ENCODE measurements at regions not wholly inside any gene's neighbourhood (a gene's known extent, or its start where the extent isn't known, plus 50 kb on each side); places are given as distances from the start of the nearest gene placed in this dataset.
A peak's percentile ranks its signal among the peaks of the same experiment; 100 is the strongest.

DNA sequence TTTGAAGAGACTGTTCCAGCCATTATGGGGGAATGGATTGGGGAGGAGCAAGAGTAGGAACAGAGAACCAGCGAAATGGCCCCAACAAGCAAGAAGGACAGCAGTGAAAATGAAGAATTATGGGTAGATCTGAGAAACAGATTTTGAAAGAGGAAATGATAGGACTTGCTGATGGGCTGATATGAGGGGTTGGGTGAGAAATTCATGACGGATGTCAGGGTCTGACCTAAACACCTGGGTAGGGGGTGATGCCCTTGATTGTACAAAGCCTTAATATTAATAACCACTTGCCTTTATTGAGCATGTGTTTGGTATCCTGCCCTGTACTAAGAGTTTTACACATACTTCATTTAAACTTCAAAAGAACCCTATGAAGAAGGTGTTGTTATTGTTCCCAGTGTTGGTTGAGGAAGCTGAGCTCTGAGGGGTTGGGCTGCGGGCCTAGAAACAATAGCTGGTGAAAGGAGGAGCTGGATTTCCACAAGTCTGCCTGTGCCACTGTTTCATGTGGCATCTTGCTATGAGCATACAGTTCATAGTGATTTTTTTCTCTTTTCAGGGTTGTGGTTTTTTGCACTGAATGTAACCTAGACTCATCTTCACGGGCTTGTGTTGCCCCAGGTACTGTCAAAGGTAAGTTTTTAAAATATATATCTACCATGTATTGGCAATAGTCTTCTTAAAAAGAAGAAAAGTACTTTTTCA, 61.1 kb upstream of the TNRC6B start:
- ATAC-seq (ENCODE audit: low read depth), result no peak
- ChIA-PET POLR2A (no interaction called here), CTCF (no interaction called here)
- DNase-seq, result no peak
- peaks cover 42% of the 10 kb centered on the region for H3K36me3 Mint-ChIP-seq (ENCODE audit: low read depth)
- intact Hi-C loops (cut with micrococcal nuclease), result no loop called here
- no peaks in the 10 kb centered on the region for H3K27me3 Mint-ChIP-seq
- H3K4me3 Mint-ChIP-seq, result no peak overlapping the region
- peaks cover 57% of the 10 kb centered on the region for H3K4me1 Mint-ChIP-seq
- peak overlapping the region; percentile 25 for H3K27ac Mint-ChIP-seq
- H3K9me3 Mint-ChIP-seq, result no peaks in the 10 kb centered on the region
- TF ChIP-seq, protein P1, sequence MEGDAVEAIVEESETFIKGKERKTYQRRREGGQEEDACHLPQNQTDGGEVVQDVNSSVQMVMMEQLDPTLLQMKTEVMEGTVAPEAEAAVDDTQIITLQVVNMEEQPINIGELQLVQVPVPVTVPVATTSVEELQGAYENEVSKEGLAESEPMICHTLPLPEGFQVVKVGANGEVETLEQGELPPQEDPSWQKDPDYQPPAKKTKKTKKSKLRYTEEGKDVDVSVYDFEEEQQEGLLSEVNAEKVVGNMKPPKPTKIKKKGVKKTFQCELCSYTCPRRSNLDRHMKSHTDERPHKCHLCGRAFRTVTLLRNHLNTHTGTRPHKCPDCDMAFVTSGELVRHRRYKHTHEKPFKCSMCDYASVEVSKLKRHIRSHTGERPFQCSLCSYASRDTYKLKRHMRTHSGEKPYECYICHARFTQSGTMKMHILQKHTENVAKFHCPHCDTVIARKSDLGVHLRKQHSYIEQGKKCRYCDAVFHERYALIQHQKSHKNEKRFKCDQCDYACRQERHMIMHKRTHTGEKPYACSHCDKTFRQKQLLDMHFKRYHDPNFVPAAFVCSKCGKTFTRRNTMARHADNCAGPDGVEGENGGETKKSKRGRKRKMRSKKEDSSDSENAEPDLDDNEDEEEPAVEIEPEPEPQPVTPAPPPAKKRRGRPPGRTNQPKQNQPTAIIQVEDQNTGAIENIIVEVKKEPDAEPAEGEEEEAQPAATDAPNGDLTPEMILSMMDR (IDR thresholded peaks at IDR 0.05), result no peak

DNA sequence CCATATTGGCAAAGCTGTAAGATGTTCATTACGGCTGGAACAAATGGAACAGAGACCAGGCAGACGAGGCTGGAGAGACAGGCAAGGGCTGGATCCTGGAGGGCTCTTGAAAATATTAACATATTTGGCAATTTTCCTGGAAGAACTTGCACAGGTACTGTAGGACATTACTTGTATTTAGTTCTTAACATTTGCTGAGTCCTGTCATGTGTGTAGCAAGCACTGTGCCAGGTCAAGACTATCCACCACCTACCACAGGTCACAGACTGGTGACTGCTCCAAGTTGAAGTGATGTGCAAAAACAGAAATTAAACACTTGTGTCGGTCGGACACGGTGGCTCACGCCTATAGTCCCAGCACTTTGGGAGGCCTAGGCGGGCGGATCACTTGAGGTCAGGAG, 58.7 kb upstream of the TNRC6B start:
- no peak for DNase-seq
- H3K27me3 Mint-ChIP-seq, result no peaks in the 10 kb centered on the region
- H3K27ac Mint-ChIP-seq, result no peak overlapping the region
- H3K4me1 Mint-ChIP-seq, result peaks cover 37% of the 10 kb centered on the region
- no peak overlapping the region for H3K4me3 Mint-ChIP-seq
- TF ChIP-seq, protein P1 (IDR thresholded peaks at IDR 0.05), result no peak
- H3K9me3 Mint-ChIP-seq, result no peaks in the 10 kb centered on the region
- ATAC-seq (ENCODE audit: low read depth), result no peak
- CTCF ChIA-PET, result no interaction called here
- H3K36me3 Mint-ChIP-seq (ENCODE audit: low read depth), result peaks cover 63% of the 10 kb centered on the region
- intact Hi-C loops (cut with micrococcal nuclease), result no loop called here
- POLR2A ChIA-PET, result no interaction called here

DNA sequence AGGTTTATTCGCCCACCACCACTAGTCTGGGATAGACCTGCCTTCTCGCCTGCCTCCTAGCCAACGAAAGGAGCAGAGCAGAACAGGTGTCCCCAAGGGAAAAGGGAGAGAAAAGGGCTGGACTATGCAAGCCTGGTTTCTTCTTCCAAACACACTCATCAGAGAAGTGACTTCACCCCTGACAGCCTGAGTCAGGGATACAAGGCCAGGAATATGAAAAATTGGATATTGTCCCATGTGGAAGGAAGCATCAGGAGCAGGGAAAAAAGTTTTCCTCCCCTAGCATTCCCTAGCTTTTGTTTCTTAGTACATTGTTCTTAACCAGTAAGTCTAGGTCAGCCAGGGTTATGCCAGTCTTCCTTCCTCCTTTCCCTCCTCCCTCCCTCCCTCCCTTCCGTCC, 56.9 kb upstream of the TNRC6B start:
- Mint-ChIP-seq H3K4me3 (no peak overlapping the region), H3K36me3 (ENCODE audit: low read depth) (peaks cover 78% of the 10 kb centered on the region), H3K27me3 (no peaks in the 10 kb centered on the region), H3K4me1 (peaks cover 24% of the 10 kb centered on the region), H3K9me3 (no peaks in the 10 kb centered on the region), H3K27ac (no peak overlapping the region)
- DNase-seq (no peak), ATAC-seq (ENCODE audit: low read depth) (no peak)
- ChIA-PET POLR2A (interaction anchor here (0.6 to 2.2 kb wide), 2 partner anchors 19 to 77 kb away, joined by 5 to 6 read pairs; no protein-coding TSS in a partner anchor), CTCF (no interaction called here)
- TF ChIP-seq, protein P1 (IDR thresholded peaks at IDR 0.05), result no peak
- intact Hi-C loops (cut with micrococcal nuclease), result loop anchor here (5.0 kb wide), 1 partner anchor 69 kb away; no protein-coding TSS in a partner anchor

DNA sequence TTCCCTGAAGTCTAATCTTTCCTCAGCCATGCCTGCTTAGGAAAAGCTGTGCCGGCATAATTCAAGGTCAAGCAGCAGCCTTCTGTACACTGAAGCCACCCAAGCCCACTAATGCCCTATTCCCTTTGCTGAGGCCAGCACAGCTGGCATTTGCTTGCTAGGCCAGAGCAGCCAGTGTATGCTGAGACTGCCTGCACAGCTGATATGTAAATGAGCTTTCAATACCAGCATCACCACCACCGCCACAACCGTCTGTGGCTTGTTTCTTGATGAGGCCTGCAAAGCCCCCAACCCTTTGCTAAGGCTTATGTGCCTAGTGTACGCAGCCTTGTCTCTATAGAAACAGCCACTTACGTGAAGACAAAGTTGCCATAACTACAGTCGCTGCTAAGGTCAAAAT, 56.3 kb upstream of the TNRC6B start:
- Mint-ChIP-seq H3K27ac (no peak overlapping the region), H3K4me3 (no peak overlapping the region), H3K4me1 (peaks cover 19% of the 10 kb centered on the region), H3K27me3 (no peaks in the 10 kb centered on the region), H3K9me3 (no peaks in the 10 kb centered on the region), H3K36me3 (ENCODE audit: low read depth) (peaks cover 81% of the 10 kb centered on the region)
- ChIA-PET POLR2A (interaction anchor here (0.6 to 2.2 kb wide), 2 partner anchors 20 to 77 kb away, joined by 5 to 6 read pairs; no protein-coding TSS in a partner anchor), CTCF (no interaction called here)
- intact Hi-C loops (cut with micrococcal nuclease), result loop anchor here (5.0 kb wide), 1 partner anchor 69 kb away; no protein-coding TSS in a partner anchor
- DNase-seq (no peak), ATAC-seq (ENCODE audit: low read depth) (no peak)
- TF ChIP-seq, protein P1 (IDR thresholded peaks at IDR 0.05), result no peak

DNA sequence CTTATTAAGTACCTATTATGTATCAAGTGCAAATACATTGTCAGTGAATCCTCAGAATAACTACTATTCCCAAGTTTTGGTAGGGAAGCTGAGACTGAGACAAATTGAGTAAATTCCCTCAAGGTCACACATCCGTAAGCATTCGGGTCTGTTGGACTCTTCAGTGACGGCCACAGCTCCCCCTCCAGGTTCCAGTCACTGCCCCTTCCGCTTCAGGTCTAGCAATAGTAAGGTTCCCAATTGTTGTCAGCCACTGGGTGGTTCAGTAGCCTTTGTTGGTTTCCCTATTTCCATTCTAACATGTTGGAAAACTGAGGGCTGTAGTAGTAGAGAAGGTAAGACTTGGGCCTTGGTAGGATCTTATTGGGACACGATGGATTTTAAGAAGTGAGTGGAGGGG, 54.9 kb upstream of the TNRC6B start:
- TF ChIP-seq, protein P1 (IDR thresholded peaks at IDR 0.05), result no peak
- CTCF ChIA-PET, result no interaction called here
- DNase-seq, result no peak
- ATAC-seq (ENCODE audit: low read depth), result no peak
- H3K4me1 Mint-ChIP-seq, result peaks cover 10% of the 10 kb centered on the region
- no peaks in the 10 kb centered on the region for H3K27me3 Mint-ChIP-seq
- no peak overlapping the region for H3K27ac Mint-ChIP-seq
- no peak overlapping the region for H3K4me3 Mint-ChIP-seq
- H3K9me3 Mint-ChIP-seq, result no peaks in the 10 kb centered on the region
- H3K36me3 Mint-ChIP-seq (ENCODE audit: low read depth), result peaks cover 87% of the 10 kb centered on the region
- intact Hi-C loops (cut with micrococcal nuclease), result loop anchor here (5.0 kb wide), 1 partner anchor 70 kb away; no protein-coding TSS in a partner anchor
- POLR2A ChIA-PET, result interaction anchor here (2.2 kb wide), 1 partner anchor 79 kb away, joined by 6 read pairs; no protein-coding TSS in a partner anchor
